ENCODE measurements at regions not wholly inside any gene's neighbourhood (a gene's known extent, or its start where the extent isn't known, plus 50 kb on each side); places are given as distances from the start of the nearest gene placed in this dataset.

DNA sequence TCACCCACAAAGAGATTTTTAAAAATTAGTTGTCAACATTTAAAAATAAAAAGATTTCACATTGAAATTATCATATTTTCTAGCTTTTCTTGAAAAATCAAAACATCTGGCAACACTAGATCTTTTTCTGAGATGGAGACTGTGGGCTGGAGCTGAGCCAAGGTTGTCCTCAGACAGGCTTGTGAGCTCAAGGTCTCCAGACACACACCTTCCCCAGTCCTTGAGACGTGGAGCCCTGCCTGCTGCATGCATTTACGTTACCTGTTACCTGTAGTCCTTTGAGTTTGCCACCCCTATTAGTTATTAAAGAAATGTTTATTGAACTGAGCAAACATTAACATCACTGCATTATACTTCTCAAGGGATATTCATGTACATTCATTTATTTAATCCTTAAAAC is 87.5 kb upstream of the TLE1 start:
- TF ChIP-seq EZH2phosphoT487 (IDR thresholded peaks at IDR 0.05; ENCODE audit: insufficient read depth, low read depth) (no peak), EZH2 (IDR thresholded peaks at IDR 0.05; ENCODE audit: insufficient read depth, poor library complexity, severe bottlenecking) (no peak)

Data from GM23248 (cell line).